ENCODE measurements at regions not wholly inside any gene's neighbourhood (a gene's known extent, or its start where the extent isn't known, plus 50 kb on each side); places are given as distances from the start of the nearest gene placed in this dataset.

- no peak overlapping the region for H2BK20ac ChIP-seq (ENCODE audit: low read depth, low read length, poor library complexity, severe bottlenecking)
- no peak overlapping the region for H2BK12ac ChIP-seq (ENCODE audit: insufficient read length, low read depth, low read length)
- H3K4ac ChIP-seq (ENCODE audit: low read depth, low read length), result no peak overlapping the region
- no peak overlapping the region for H3K14ac ChIP-seq (ENCODE audit: insufficient read depth, low read length)
- H3K27ac ChIP-seq (ENCODE audit: insufficient read length, low read depth, low read length), result no peak overlapping the region
- Mint-ChIP-seq H3K9me3 (no peaks in the 10 kb centered on the region), H3K27ac (no peak overlapping the region), H3K4me3 (no peak overlapping the region), H3K36me3 (ENCODE audit: insufficient read depth in 1 of 3, low read depth in 3 of 3) (peaks cover 0 to 23% (median 18%) of the 10 kb centered on the region in 3 experiments; a peak in 6 of 7 replicates), H3K27me3 (ENCODE audit: low read depth) (no peaks in the 10 kb centered on the region; the same call in none of the 2 replicates), H3K4me1 (peaks cover 29 to 34% of the 10 kb centered on the region in 2 experiments)
- no peak overlapping the region for H4K5ac ChIP-seq (ENCODE audit: insufficient read length, low read depth, low read length)
- H2BK15ac ChIP-seq (ENCODE audit: low read depth, low read length), result no peak overlapping the region
- DNase-seq, result no peak
- no peaks in the 10 kb centered on the region for H3K79me1 ChIP-seq (ENCODE audit: insufficient read depth, low read depth, low read length, poor library complexity, severe bottlenecking)
- no peak overlapping the region for H3T11ph ChIP-seq (ENCODE audit: low read length)
- H3K4me1 ChIP-seq (ENCODE audit: insufficient read depth, low read length), result peaks cover 8% of the 10 kb centered on the region
- no peaks in the 10 kb centered on the region for H4K20me1 ChIP-seq (ENCODE audit: control insufficient read depth, insufficient read depth, insufficient read length)
- no peak overlapping the region for H2AK5ac ChIP-seq (ENCODE audit: insufficient read length, low read length)
- H3K23ac ChIP-seq (ENCODE audit: insufficient read length, low read depth, low read length), result no peak overlapping the region
- no peaks in the 10 kb centered on the region for H3K23me2 ChIP-seq (ENCODE audit: insufficient read length, low read depth, low read length, poor library complexity, severe bottlenecking)
- H3K79me2 ChIP-seq (ENCODE audit: insufficient read depth, low read length), result no peaks in the 10 kb centered on the region
- no peak overlapping the region for H4K91ac ChIP-seq (ENCODE audit: insufficient read length, low read depth, low read length)
- no peak for TF ChIP-seq CTCF (conservative IDR thresholded peaks at IDR 0.05)
- H2BK120ac ChIP-seq (ENCODE audit: low read depth, low read length, poor library complexity, severe bottlenecking), result no peak overlapping the region
- H3K27me3 ChIP-seq (ENCODE audit: insufficient read depth, low read length), result no peaks in the 10 kb centered on the region; the same call in 1 of the 2 replicates
- no peak overlapping the region for H2BK5ac ChIP-seq (ENCODE audit: insufficient read length, low read length)
- no peak overlapping the region for H3K18ac ChIP-seq (ENCODE audit: insufficient read length, low read depth, low read length)
- H2AFZ ChIP-seq (ENCODE audit: low read length), result no peak overlapping the region
- no peaks in the 10 kb centered on the region for H3K9me3 ChIP-seq (ENCODE audit: control insufficient read depth, low read depth, low read length)
- H3K9ac ChIP-seq (ENCODE audit: extremely low read depth, insufficient read length, low read length), result no peak overlapping the region
- no peak overlapping the region for H3K56ac ChIP-seq (ENCODE audit: insufficient read length, low read depth, low read length)
- no peak overlapping the region for H3K4me2 ChIP-seq (ENCODE audit: insufficient read depth, insufficient read length, low read length)
- H4K8ac ChIP-seq (replicated peaks; ENCODE audit: insufficient read length, low read depth, low read length), result no peak overlapping the region
- WGBS (ENCODE audit: extremely low coverage, insufficient read length, low lambda C conversion rate), result no CpG with 5 or more reads among the region's 3 CpGs
These were observed 82.0 kb upstream of the DHX15 start for GRCh38 chr4:24666316-24666715.

Measured in H9 (cell line).